Superior temporal gyrus (tissue), 1 donor: ENCODE measurements at regions not wholly inside any gene's neighbourhood (a gene's known extent, or its start where the extent isn't known, plus 50 kb on each side); places are given as distances from the start of the nearest gene placed in this dataset.
"Not testable (repeated sequence)": the region's sequence is repeated elsewhere in the genome, so short reads cannot be mapped to it uniquely, and the experiment has no call there.

Experiments
- DNase-seq: peaks from one replicate; pipeline ENCODE4 v3.0.0-alpha.2; 2016; ENCODE audit errors: extremely low spot score

DNA sequence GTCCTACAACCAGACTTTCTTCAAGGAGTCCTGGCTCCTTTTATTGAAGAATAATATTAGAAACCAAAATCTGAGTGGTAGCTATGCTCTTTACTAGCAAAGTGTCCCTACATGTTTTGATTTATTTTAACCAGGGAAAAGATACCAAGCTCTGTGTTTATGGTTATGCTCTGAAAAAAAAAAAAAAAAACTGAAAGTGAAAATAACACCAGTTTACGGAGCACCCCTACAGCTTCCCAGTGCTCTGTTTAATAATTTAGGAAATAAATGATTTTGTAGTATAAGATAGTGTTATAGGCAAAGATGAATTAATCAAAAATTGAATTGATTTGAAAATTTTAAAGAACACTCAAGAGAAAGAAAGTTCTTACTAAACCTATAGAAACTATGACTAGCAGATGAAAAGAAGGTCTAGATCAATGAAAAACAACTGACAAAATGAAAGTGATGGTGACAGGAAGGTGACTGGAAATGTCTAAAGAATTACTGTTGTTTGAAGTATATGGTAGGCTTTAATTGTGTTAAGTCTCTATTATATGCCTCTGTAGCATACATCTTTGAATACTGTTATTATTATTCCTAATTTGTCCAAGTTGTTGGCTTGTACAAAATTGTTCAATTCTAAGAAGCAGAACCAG, 1698.4 kb upstream of the PCDH10 start:
- no peak for DNase-seq

DNA sequence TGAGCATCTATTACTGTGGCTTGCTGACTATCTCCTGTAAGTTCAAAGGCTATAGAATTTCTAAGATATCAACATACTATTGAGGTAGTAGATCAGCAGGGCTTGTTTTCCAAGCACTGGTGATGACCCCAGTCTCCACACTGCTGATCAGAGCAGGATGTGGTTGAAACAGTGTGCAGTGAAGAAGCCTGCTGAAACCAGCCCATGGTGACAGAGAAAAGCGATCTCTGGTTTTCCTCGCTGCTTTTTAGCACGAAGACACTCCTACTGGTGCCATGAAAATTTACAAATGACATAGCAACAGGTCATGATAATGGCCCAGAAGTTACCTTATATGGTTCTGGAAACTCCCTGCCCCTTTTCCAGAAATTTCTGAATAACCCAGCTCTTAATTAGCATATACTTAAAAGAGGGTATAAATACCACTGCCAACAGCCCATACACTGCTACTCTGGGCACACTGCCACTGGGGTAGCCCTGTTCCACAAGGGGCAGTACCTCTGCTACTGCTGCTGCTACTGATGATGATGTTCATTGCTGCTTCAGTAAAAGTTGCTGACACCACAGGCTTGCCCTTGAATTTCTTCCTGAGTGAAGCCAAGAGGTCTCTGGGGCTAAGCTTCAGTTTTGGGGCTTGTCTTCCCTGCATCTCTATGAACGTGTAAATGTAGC, 1689.5 kb upstream of the PCDH10 start:
- no peak for DNase-seq

- no peak for DNase-seq
These were observed 1678.7 kb upstream of the PCDH10 start for GRCh38 chr4:131470360-131470759.

- no peak for DNase-seq
These were observed 1660.3 kb upstream of the PCDH10 start for GRCh38 chr4:131488772-131489171.

- not testable (repeated sequence) for DNase-seq
These were observed 1652.9 kb upstream of the PCDH10 start for GRCh38 chr4:131496211-131496610.

DNA sequence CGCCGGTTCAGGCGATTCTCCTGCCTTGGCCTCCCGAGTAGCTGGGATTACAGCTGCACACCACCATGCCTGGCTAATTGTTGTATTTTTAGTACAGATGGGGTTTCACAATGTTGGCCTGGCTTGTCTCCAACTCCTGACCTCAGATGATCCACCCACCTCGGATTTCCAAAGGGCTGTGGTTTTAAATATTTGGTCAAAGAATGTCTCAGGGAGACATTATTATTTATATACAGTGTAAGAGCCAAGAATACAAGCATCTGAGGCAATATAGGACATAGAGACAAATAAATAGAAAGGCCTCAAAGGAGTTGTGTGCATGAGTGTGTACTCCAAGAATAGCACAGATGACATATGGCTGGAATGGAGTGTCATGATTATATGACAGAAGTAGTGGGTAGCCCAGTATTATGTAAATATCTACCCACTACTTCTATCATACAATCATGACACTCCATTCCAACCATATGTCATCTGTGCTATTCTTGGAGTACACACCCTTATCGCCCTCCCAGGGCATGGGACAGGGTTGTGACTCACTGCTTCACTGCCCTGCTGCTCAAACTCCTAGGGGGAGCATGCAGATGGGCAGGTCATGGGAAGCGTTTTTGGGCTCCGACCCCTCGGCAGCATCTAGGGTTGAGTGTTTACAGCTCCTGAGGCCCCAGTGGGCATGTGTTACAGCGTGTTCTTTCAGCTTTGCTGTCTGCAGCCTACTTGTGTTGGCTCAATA, 1649.8 kb upstream of the PCDH10 start:
- DNase-seq: no peak

DNA sequence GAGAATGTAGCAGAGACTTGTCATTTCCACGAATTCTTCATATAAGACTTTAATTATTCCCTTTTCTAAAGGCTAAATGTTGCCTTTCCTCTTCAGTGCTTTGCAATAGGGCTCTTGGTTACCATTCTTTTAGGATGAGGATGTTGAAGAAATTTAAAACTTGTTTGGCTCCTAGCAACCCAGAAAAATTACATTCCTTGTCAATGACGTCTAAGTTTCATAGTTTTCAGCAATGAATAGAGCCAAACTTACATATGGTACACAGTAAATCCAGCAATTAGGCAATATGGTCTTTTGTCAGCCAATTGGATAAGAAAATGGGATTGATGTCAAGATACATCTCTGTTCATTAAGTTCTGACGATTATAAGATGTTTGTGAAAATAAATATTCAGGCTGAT, 1639.6 kb upstream of the PCDH10 start:
- no peak for DNase-seq

- DNase-seq: no peak
These were observed 1622.4 kb upstream of the PCDH10 start for GRCh38 chr4:131526686-131527085.

DNA sequence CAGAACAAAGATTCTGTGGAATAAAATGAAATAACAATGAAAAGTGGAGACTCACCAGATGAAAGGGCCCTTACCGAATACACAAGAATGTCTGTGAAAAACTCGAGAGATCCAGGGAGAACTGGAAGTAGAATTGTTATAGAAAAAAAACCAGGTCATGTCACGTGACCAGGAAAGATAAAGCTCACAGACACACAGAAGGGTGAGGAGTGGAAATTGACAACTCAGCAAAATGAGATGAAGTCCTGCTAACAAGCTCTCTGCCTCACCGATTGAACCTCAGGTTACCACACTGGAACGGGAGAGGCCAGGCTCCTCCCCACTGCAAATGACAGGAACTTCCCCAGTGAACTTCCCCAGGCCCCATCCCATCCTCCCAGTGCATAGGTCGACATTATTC, 1618.0 kb upstream of the PCDH10 start:
- no peak for DNase-seq

GRCh38 chr4:131534944-131535645, 1614.0 kb upstream of the PCDH10 start:
- no peak for DNase-seq

GRCh38 chr4:131540256-131540655, 1608.8 kb upstream of the PCDH10 start:
- no peak for DNase-seq

- DNase-seq: no peak
These were observed 1601.5 kb upstream of the PCDH10 start for GRCh38 chr4:131547506-131547981.

- DNase-seq: no peak
These were observed 1597.8 kb upstream of the PCDH10 start for GRCh38 chr4:131551306-131551705.

DNA sequence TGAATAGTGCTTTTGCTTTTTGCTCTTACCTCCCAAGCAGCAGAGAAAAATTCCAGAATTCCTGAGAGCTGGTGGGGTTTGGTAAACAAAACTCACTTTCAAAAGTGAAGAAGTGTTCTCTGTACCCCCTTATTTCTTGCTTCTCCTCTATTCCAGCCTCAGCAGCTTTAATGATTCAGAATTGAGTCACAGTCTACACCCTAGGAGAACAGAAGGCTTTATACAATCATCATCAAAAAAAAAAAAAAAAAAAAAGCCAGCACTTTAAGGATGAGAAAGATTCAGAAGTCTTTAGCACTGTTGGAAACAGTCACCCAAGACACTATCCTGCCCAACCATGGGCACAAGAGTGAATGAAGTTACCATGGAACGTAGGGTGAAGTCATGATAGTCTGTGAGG, 1583.1 kb upstream of the PCDH10 start:
- DNase-seq: no peak

DNA sequence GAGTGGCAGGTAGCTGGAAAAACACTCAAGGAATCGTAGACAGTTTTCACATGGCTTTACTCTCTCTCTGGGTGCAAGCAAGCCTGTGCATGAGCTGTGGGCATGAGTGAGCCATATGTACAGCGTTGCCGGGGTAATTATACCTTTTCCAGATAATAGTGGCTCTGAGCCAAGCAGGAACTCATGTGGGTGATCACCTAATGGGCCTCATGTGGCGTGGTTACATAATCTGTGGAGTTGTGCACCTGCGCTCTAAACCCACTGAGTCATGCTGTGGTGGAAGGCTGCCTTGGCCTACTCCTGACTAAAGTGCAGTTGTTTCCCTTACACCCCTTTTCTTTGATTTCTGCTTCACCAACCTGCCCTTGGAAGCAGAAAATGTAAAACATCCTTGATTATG, 1564.5 kb upstream of the PCDH10 start:
- no peak for DNase-seq

DNA sequence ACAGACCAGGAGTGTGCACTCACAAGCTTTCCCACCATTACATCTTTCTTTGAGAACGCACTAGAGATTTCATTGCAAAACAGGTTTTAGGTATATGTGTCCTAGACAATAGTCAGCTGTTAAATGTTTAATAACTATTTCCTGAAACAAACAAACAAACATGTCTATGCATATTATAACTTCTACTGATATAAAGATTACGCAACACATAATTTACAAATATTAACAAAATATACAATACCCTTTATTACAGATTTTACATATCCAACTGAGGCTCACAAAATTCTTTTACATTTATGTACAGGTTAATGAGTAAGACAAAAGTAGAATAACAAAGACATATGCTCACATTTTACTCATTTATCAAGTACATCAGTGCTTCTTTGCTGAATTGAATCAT, 1554.0 kb upstream of the PCDH10 start:
- no peak for DNase-seq

DNA sequence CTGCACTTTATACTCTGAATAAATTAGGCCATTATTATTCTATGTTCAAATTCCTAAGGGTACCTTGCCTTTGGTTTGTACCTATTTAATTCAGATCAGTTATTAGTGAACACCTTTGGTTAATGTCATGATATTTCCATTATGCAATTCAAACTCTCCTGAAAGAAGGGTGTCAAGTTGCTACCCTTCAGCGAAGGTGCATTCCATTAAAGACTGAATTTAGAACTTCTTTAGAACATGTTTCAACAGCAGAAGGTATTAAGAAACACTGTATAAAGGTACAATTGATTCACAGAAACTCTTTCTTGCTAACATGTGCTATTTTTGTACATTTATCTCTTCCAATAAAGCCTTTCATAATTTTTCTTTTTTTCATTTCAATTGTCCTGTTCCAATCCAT, 1545.4 kb upstream of the PCDH10 start:
- DNase-seq: no peak

GRCh38 chr4:131609039-131609438, 1540.1 kb upstream of the PCDH10 start:
- no peak for DNase-seq

DNA sequence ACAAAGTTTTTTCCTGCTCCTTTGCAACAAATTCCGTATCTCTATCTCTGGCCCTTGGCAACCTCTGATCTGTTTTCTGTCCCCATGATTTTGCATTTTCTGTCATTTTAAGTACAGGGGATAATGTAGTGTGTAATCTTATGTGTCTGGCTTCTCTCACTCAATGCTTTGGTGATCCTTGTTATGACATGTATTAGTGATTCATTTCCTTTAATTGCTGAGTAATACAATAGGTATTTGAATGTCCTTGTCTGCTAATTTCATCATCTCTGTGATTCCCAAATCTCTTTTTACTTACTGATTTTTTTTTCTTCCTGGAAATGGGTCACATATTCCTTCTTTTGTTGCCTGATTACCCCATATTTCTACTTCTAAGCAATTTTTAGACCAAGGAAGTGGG, 1538.6 kb upstream of the PCDH10 start:
- DNase-seq: not testable (repeated sequence)

- no peak for DNase-seq
These were observed 1535.8 kb upstream of the PCDH10 start for GRCh38 chr4:131613086-131613823.

DNA sequence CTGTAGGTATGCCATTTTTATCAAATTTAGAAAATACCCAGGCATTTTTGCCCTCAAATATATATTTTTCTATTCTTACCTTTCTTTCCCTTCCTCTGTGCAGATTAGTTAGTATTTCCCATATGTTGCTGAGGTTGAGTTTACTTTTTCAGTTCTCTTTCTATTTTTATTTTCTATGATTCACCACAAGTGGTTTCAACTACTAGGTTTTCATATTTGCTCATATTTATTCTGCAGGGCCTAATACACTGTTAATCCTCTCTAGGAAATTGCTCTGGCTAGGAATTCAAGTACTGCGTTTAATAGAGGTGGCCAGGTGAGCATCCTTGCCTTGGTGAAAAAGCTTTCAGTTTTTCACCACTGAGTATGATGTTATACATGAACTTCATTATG, 1535.3 kb upstream of the PCDH10 start:
- no peak for DNase-seq

DNA sequence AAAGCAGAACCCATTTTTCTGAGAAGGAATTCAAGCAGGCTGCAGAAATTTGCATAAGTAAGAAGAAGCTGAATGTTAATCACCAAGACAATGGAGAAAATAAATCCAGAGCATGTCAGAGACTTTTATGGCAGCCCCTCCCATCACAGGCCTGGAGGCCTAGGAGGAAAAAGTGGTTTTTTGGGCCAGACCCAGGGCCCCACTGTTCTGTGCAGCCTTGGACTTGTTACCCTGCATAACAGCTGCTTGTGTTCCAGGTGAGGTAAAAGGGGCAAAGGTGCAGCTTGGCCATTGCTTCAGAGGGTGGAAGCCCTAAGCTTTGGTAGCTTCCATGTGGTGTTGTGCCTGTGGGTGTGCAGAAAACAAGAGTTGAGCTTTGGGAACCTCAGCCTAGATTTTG, 1516.2 kb upstream of the PCDH10 start:
- DNase-seq: no peak
